Osteocyte (in vitro differentiated cells): ENCODE measurements at regions not wholly inside any gene's neighbourhood (a gene's known extent, or its start where the extent isn't known, plus 50 kb on each side); places are given as distances from the start of the nearest gene placed in this dataset.

Experiments used
- DNase-seq: peaks from one replicate; pipeline ENCODE4 v3.0.0; 2021; ENCODE audit warnings: mixed read lengths; ENCODE audit not compliant: unreplicated experiment; ENCODE audit errors: extremely low spot score
- H3K27ac Mint-ChIP-seq: one replicate; pipeline ENCODE4 v1.8.0; 2021; ENCODE audit warnings: mild to moderate bottlenecking, mixed read lengths; ENCODE audit not compliant: unreplicated experiment
- H3K27me3 Mint-ChIP-seq: one replicate; pipeline ENCODE4 v1.8.0; 2021; ENCODE audit warnings: mixed read lengths; ENCODE audit not compliant: unreplicated experiment
- H3K36me3 Mint-ChIP-seq: one replicate; pipeline ENCODE4 v1.8.0; 2021; ENCODE audit warnings: mixed read lengths; ENCODE audit not compliant: unreplicated experiment
- H3K4me1 Mint-ChIP-seq: one replicate; pipeline ENCODE4 v1.8.0; 2021; ENCODE audit warnings: mixed read lengths; ENCODE audit not compliant: unreplicated experiment
- H3K4me3 Mint-ChIP-seq: one replicate; pipeline ENCODE4 v1.8.0; 2021; ENCODE audit warnings: mild to moderate bottlenecking, moderate library complexity, mixed read lengths; ENCODE audit not compliant: unreplicated experiment
- H3K9me3 Mint-ChIP-seq: one replicate; pipeline ENCODE4 v1.8.0; 2021; ENCODE audit warnings: mixed read lengths; ENCODE audit not compliant: unreplicated experiment
- TF ChIP-seq, protein P1 (sequence below): fragments of 200-600 bp; sonication (generic); IDR thresholded peaks from 2 replicates; pipeline ENCODE4 v1.5.0; 2021; ENCODE audit warnings: antibody characterized with exemption, mild to moderate bottlenecking, moderate library complexity

DNA sequence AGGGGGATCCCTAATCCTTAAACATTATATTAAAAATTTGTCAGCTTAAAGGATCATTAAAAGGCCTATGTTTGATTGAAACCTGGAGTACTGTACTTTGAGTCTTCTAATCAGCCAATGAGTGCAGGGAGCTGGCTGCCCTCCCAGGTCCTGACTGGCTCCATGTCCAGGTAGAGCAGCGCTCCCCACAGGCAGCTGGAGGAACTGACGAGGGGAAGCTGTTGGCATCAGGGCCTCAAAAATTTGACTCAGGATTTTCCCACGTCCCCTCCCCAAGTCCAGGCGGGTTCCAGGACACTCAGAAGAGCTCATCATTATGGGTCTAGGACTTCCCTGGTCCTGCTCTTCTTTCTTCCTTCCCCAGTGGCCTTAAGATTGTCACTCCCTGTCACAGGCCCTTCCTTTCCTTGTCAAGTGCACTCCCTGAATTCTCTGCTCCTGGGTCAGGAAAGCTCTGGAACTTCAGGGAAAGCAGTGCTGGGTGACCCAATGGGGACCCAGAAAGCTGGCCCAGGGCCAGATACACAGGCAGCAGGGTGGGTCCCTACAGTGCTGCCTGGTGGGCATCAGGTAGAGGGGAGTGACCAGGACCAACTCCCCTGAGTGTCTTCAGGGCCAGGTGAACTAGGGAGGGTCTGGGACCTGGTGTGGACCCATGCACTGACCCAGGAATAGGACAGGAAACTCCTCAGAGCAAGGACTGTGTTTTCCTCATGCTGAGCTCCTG, 65.5 kb downstream of the GGTLC2 start:
- H3K36me3 Mint-ChIP-seq, result no peaks in the 10 kb centered on the region
- no peak overlapping the region for H3K27ac Mint-ChIP-seq
- H3K4me3 Mint-ChIP-seq, result no peak overlapping the region
- H3K4me1 Mint-ChIP-seq, result no peaks in the 10 kb centered on the region
- peak; percentile 74 for DNase-seq
- TF ChIP-seq, protein P1, sequence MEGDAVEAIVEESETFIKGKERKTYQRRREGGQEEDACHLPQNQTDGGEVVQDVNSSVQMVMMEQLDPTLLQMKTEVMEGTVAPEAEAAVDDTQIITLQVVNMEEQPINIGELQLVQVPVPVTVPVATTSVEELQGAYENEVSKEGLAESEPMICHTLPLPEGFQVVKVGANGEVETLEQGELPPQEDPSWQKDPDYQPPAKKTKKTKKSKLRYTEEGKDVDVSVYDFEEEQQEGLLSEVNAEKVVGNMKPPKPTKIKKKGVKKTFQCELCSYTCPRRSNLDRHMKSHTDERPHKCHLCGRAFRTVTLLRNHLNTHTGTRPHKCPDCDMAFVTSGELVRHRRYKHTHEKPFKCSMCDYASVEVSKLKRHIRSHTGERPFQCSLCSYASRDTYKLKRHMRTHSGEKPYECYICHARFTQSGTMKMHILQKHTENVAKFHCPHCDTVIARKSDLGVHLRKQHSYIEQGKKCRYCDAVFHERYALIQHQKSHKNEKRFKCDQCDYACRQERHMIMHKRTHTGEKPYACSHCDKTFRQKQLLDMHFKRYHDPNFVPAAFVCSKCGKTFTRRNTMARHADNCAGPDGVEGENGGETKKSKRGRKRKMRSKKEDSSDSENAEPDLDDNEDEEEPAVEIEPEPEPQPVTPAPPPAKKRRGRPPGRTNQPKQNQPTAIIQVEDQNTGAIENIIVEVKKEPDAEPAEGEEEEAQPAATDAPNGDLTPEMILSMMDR, result no peak
- H3K27me3 Mint-ChIP-seq, result peaks cover 13% of the 10 kb centered on the region
- no peaks in the 10 kb centered on the region for H3K9me3 Mint-ChIP-seq

- H3K27ac Mint-ChIP-seq, result no peak overlapping the region
- H3K36me3 Mint-ChIP-seq, result no peaks in the 10 kb centered on the region
- peaks cover 20% of the 10 kb centered on the region for H3K27me3 Mint-ChIP-seq
- H3K4me3 Mint-ChIP-seq, result no peak overlapping the region
- no peaks in the 10 kb centered on the region for H3K4me1 Mint-ChIP-seq
- no peaks in the 10 kb centered on the region for H3K9me3 Mint-ChIP-seq
- DNase-seq, result peak; percentile 86
- TF ChIP-seq, protein P1, result peak; percentile 82
Measured at GRCh38 chr22:22710719-22711531, 66.5 kb downstream of the GGTLC2 start.

GRCh38 chr22:22711532-22711913, 67.1 kb downstream of the GGTLC2 start:
- no peak overlapping the region for H3K4me3 Mint-ChIP-seq
- peaks cover 20% of the 10 kb centered on the region for H3K27me3 Mint-ChIP-seq
- no peaks in the 10 kb centered on the region for H3K9me3 Mint-ChIP-seq
- H3K36me3 Mint-ChIP-seq, result no peaks in the 10 kb centered on the region
- TF ChIP-seq, protein P1, result no peak
- H3K27ac Mint-ChIP-seq, result no peak overlapping the region
- H3K4me1 Mint-ChIP-seq, result no peaks in the 10 kb centered on the region
- DNase-seq, result peak; percentile 56

DNA sequence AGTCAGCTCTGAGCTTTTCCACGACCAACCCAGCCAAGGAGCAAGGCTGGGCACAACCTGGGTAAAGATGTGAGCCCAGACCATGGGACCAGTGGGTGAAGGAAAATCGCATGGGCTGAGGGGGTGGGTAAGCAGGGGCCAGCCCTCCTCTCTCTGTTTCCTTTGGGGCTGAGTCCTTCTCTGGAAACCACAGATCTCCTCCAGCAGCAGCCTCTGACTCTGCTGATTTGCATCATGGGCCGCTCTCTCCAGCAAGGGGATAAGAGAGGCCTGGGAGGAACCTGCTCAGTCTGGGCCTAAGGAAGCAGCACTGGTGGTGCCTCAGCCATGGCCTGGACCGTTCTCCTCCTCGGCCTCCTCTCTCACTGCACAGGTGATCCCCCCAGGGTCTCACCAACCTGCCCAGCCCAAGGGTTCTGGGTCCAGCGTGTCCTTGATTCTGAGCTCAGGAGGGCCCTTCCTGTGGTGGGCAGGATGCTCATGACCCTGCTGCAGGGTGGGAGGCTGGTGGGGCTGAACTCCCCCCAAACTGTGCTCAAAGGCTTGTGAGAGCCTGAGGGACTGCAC, 67.8 kb downstream of the GGTLC2 start:
- Mint-ChIP-seq H3K27me3 (peaks cover 19% of the 10 kb centered on the region), H3K36me3 (no peaks in the 10 kb centered on the region), H3K4me3 (no peak overlapping the region), H3K27ac (no peak overlapping the region), H3K9me3 (no peaks in the 10 kb centered on the region), H3K4me1 (no peaks in the 10 kb centered on the region)
- TF ChIP-seq, protein P1, result no peak
- peak; percentile 79 for DNase-seq
